ENCODE measurements at regions not wholly inside any gene's neighbourhood (a gene's known extent, or its start where the extent isn't known, plus 50 kb on each side); places are given as distances from the start of the nearest gene placed in this dataset.

DNA sequence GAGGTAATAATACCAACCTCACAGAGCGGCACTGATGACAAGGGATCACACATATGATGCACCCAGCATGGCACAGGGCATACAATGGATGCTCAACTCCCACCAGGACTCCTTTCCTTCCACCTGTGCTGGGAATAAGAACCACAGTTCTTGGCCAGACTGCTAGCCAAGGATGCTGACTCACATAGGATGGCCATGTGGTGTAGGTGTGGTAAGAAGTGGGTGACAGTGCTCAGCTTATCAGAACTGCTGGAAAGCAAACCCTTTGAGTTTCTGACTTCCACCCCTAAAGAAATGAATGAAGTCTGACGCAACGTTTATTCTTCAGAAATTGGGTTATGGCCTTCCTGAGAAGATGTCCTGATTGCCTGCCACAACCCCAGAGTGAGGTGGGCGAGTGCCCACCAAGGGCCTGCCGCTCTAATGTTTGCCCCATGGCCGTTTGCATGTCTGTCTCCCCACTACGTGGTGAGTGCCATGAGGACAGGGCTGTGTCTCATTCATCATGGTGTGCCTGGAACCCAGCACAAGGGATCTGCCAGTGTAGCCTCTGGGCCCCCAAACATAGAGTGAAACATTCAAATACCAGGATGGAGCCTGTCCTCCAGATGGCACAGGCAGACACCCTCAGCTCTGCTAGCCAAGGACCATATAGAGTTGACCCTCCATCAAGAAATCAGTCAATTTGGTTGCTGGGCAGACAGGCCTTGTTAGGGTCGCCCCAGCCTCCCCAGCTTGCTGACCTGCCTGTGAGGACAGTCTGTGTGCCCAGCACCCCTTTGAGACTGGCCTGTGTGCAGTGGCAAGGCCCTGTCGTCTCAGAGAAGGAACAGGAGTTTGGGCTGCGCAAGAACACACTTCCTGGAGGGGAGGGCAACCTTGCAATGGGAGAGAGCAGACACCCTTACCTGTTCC, 57.6 kb upstream of the SLCO2A1 start:
- Mint-ChIP-seq H3K4me3 (no peak overlapping the region), H3K4me1 (peaks cover 2% of the 10 kb centered on the region), H3K9me3 (peaks cover 2% of the 10 kb centered on the region), H3K27ac (ENCODE audit: unreplicated experiment) (no peak overlapping the region), H3K27me3 (ENCODE audit: low read depth) (no peaks in the 10 kb centered on the region), H3K36me3 (ENCODE audit: low read depth) (no peaks in the 10 kb centered on the region)
- DNase-seq (ENCODE audit: low read depth, low spot score): no peak
- TF ChIP-seq CTCF (conservative IDR thresholded peaks at IDR 0.05): no peak

DNA sequence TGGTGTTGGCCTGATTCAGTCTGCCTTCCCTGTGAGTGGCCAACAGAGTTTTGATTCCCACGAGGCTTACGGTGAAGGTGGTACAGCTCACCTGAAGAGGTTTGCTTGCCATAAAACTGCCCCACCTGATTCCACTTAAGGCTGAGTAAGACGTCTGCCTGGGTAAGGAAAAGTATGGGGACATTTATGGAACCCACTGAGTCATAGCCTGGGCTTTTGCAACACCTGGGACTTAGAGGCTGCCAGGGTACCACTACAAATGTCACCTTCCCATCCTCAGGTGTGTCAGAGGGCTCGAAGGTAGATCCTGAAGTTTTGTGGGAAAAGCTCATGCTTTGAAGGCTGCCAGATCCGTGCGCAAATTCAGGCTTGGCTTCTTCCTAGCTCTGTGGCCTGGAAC, 56.9 kb upstream of the SLCO2A1 start:
- H3K4me3 Mint-ChIP-seq: no peak overlapping the region
- H3K4me1 Mint-ChIP-seq: no peaks in the 10 kb centered on the region
- H3K36me3 Mint-ChIP-seq (ENCODE audit: low read depth): no peaks in the 10 kb centered on the region
- H3K27ac Mint-ChIP-seq (ENCODE audit: unreplicated experiment): no peak overlapping the region
- H3K27me3 Mint-ChIP-seq (ENCODE audit: low read depth): no peaks in the 10 kb centered on the region
- no peak for TF ChIP-seq CTCF (conservative IDR thresholded peaks at IDR 0.05)
- DNase-seq (ENCODE audit: low read depth, low spot score): no peak
- H3K9me3 Mint-ChIP-seq: peaks cover 2% of the 10 kb centered on the region

- no peak for TF ChIP-seq CTCF (conservative IDR thresholded peaks at IDR 0.05)
Observed at GRCh38 chr3:134085034-134085775, 55.5 kb upstream of the SLCO2A1 start.

GRCh38 chr3:134084242-134084950, 54.7 kb upstream of the SLCO2A1 start:
- no peak for DNase-seq (ENCODE audit: low read depth, low spot score)
- Mint-ChIP-seq H3K4me1 (no peaks in the 10 kb centered on the region), H3K4me3 (no peak overlapping the region), H3K36me3 (ENCODE audit: low read depth) (peaks cover 6% of the 10 kb centered on the region), H3K27me3 (ENCODE audit: low read depth) (no peaks in the 10 kb centered on the region), H3K27ac (ENCODE audit: unreplicated experiment) (no peak overlapping the region), H3K9me3 (peaks cover 11% of the 10 kb centered on the region)
- TF ChIP-seq CTCF (conservative IDR thresholded peaks at IDR 0.05): no peak

More at GRCh38 chr3:134085034-134085775, 55.5 kb upstream of the SLCO2A1 start:
- Mint-ChIP-seq H3K36me3 (ENCODE audit: low read depth) (peaks cover 2% of the 10 kb centered on the region), H3K27me3 (ENCODE audit: low read depth) (no peaks in the 10 kb centered on the region), H3K4me1 (no peaks in the 10 kb centered on the region), H3K27ac (ENCODE audit: unreplicated experiment) (no peak overlapping the region), H3K4me3 (no peak overlapping the region), H3K9me3 (peaks cover 7% of the 10 kb centered on the region)
- DNase-seq (ENCODE audit: low read depth, low spot score): no peak

DNA sequence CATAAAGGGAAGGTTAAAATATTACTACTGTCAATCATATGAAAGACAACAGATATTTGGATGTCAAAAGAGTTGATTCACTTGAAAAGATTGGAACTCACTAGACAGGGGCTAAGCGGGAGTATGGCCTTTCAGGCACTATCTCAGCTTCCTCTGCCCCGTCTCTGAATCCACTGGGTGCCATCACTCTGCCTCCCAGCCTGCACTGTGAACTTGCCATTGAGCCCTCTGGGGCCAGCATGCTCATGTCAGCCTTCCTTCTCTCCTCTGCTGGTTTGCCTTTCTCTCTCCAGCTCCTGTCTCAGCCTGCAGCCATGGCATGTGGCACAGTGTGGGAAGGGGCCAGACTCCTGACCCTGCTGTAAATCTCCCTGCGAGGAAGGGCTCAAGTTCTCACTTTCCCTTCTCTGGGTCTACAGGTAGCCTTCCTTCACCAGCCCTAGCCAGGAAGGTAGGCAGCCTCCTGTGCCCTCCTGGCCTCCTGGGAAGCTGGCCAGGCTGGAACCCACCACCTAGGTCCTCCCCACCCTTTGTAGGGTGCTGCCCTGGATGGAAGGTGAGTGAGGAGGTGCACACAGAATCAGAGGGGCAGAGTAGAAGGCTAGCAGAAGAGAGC, 54.0 kb upstream of the SLCO2A1 start:
- H3K27ac Mint-ChIP-seq (ENCODE audit: unreplicated experiment): peak overlapping the region; percentile 17
- DNase-seq (ENCODE audit: low read depth, low spot score): no peak
- H3K36me3 Mint-ChIP-seq (ENCODE audit: low read depth): peaks cover 6% of the 10 kb centered on the region
- no peaks in the 10 kb centered on the region for H3K27me3 Mint-ChIP-seq (ENCODE audit: low read depth)
- H3K4me1 Mint-ChIP-seq: no peaks in the 10 kb centered on the region
- H3K4me3 Mint-ChIP-seq: no peak overlapping the region
- peaks cover 14% of the 10 kb centered on the region for H3K9me3 Mint-ChIP-seq
- TF ChIP-seq CTCF (conservative IDR thresholded peaks at IDR 0.05): no peak
